PC-3 (cell line): ENCODE measurements at regions not wholly inside any gene's neighbourhood (a gene's known extent, or its start where the extent isn't known, plus 50 kb on each side); places are given as distances from the start of the nearest gene placed in this dataset.

Experiments used
- ATAC-seq: fragments of 200-7000 bp; cut with Tn5 transposase; 2 replicates; pipeline ENCODE4 v1.9.1; 2020; ENCODE audit warnings: mild to moderate bottlenecking, moderate library complexity
- BruUV-seq: library from RNA; stranded (reverse); fragments of 400-500 nt; replicated peaks from 2 replicates; lab custom pipeline; 2021; lab: Mats Ljungman, UMichigan
- CTCF ChIA-PET: fragments of 300-600 bp; sonication (Branson Sonifier 250); formaldehyde crosslinking; loops from one replicate; lab custom pipeline; 2022; ENCODE audit warnings: antibody characterized with exemption; lab: Charles Lee
- POLR2A ChIA-PET: fragments of 300-600 bp; sonication (Branson Sonifier 250); formaldehyde crosslinking; loops from one replicate; lab custom pipeline; 2022; ENCODE audit warnings: antibody characterized with exemption; ENCODE audit not compliant: unreplicated experiment; lab: Charles Lee
- DNase-seq: peaks from one replicate; pipeline ENCODE4 v3.0.0-alpha.2; 2015
- H2AFZ ChIP-seq: fragments of 300-600 bp; sonication (generic); 2 replicates; pipeline ENCODE4 v1.6.0; 2016; ENCODE audit warnings: antibody characterized with exemption, low read length
- H3F3A ChIP-seq: fragments of 300-600 bp; sonication (generic); one replicate; pipeline ENCODE4 v1.6.0; 2017; ENCODE audit warnings: antibody characterized with exemption, low read length, control low read depth, mild to moderate bottlenecking; ENCODE audit not compliant: unreplicated experiment
- H3K27ac ChIP-seq: fragments of 300-600 bp; sonication (generic); 2 replicates; pipeline ENCODE4 v1.5.1; 2016; ENCODE audit warnings: mild to moderate bottlenecking, low read length
- H3K27me3 ChIP-seq: fragments of 300-600 bp; sonication (generic); 2 replicates; pipeline ENCODE4 v1.6.1; 2016; ENCODE audit warnings: low read length, mixed read lengths
- H3K36me3 ChIP-seq: fragments of 300-600 bp; sonication (generic); 2 replicates; pipeline ENCODE4 v1.6.1; 2016; ENCODE audit warnings: low read depth, mixed run types, low read length, mixed read lengths
- H3K4me1 ChIP-seq: fragments of 300-600 bp; sonication (generic); 2 replicates; pipeline ENCODE4 v1.5.1; 2016; ENCODE audit warnings: low read length; ENCODE audit not compliant: insufficient read depth
- H3K4me2 ChIP-seq: fragments of 300-600 bp; sonication (generic); 2 replicates; pipeline ENCODE4 v1.6.0; 2016; ENCODE audit warnings: low read length
- H3K4me3 ChIP-seq: fragments of 300-600 bp; sonication (generic); 2 replicates; pipeline ENCODE4 v1.5.1; 2016; ENCODE audit warnings: mild to moderate bottlenecking, low read length, mixed read lengths
- H3K79me2 ChIP-seq: fragments of 300-600 bp; sonication (generic); 2 replicates; pipeline ENCODE4 v1.6.1; 2017; ENCODE audit warnings: low read length, mixed read lengths
- H3K9ac ChIP-seq: fragments of 300-600 bp; sonication (generic); 2 replicates; pipeline ENCODE4 v1.6.0; 2016; ENCODE audit warnings: mild to moderate bottlenecking, low read length
- H3K9me2 ChIP-seq: fragments of 300-600 bp; sonication (generic); replicated peaks from 2 replicates; pipeline ENCODE4 v1.6.1; 2016; ENCODE audit warnings: mixed run types, low read length, mixed read lengths
- H3K9me3 ChIP-seq: fragments of 300-600 bp; sonication (generic); 2 replicates; pipeline ENCODE4 v1.6.1; 2016; ENCODE audit warnings: low read length, mixed read lengths
- H4K20me1 ChIP-seq: fragments of 300-600 bp; sonication (generic); 2 replicates; pipeline ENCODE4 v1.6.1; 2016; ENCODE audit warnings: low read length, mixed read lengths
- CTCF ChIP-seq: fragments of 300-600 bp; sonication (generic); conservative IDR thresholded peaks from 2 replicates; pipeline ENCODE4 v1.5.1; 2017; ENCODE audit warnings: antibody characterized with exemption, low read depth, mild to moderate bottlenecking, low read length
- EZH2 ChIP-seq: fragments of 300-600 bp; sonication (generic); IDR thresholded peaks from one replicate; pipeline ENCODE4 v1.6.1; 2017; ENCODE audit warnings: antibody characterized with exemption, mild to moderate bottlenecking, low read length; ENCODE audit not compliant: unreplicated experiment
- EZH2phosphoT487 ChIP-seq: fragments of 300-600 bp; sonication (generic); IDR thresholded peaks from 2 replicates; pipeline ENCODE4 v1.6.1; 2018; ENCODE audit warnings: mild to moderate bottlenecking, antibody characterized with exemption, low read length, borderline replicate concordance
- intact Hi-C: fragments of 100-400 bp; cut with micrococcal nuclease; formaldehyde crosslinking; loops from 2 replicates; pipeline ENCODE4 v1.9.0; 2023

GRCh38 chr9:89684218-89684617, 79.4 kb downstream of the GADD45G start:
- Histone ChIP-seq H3K4me3 (no peak overlapping the region), H3K27me3 (peaks cover 29% of the 10 kb centered on the region), H3K9me2 (no peaks in the 10 kb centered on the region), H3F3A (no peaks in the 10 kb centered on the region), H3K36me3 (no peaks in the 10 kb centered on the region), H2AFZ (no peak overlapping the region), H4K20me1 (no peaks in the 10 kb centered on the region), H3K4me1 (no peaks in the 10 kb centered on the region), H3K9ac (no peak overlapping the region), H3K79me2 (no peaks in the 10 kb centered on the region), H3K27ac (no peak overlapping the region), H3K4me2 (no peak overlapping the region), H3K9me3 (no peaks in the 10 kb centered on the region)
- ATAC-seq (no peak), DNase-seq (no peak)
- POLR2A ChIA-PET = no interaction called here
- CTCF ChIA-PET = no interaction called here
- TF ChIP-seq EZH2 (no peak), EZH2phosphoT487 (no peak), CTCF (no peak)
- intact Hi-C loops = no loop called here
- no TSS peak for BruUV-seq

- no peak overlapping the region for H3K4me2 ChIP-seq
- ATAC-seq = no peak
- H3K79me2 ChIP-seq = no peaks in the 10 kb centered on the region
- no peaks in the 10 kb centered on the region for H4K20me1 ChIP-seq
- intact Hi-C loops = no loop called here
- TF ChIP-seq CTCF (no peak), EZH2 (no peak), EZH2phosphoT487 (no peak)
- H3K36me3 ChIP-seq = no peaks in the 10 kb centered on the region
- DNase-seq = no peak
- no peak overlapping the region for H2AFZ ChIP-seq
- H3K4me3 ChIP-seq = no peak overlapping the region
- no peaks in the 10 kb centered on the region for H3K9me3 ChIP-seq
- no peak overlapping the region for H3K9ac ChIP-seq
- BruUV-seq = no TSS peak
- ChIA-PET POLR2A (no interaction called here), CTCF (no interaction called here)
- no peaks in the 10 kb centered on the region for H3F3A ChIP-seq
- H3K4me1 ChIP-seq = no peaks in the 10 kb centered on the region
- H3K9me2 ChIP-seq = no peaks in the 10 kb centered on the region
- H3K27ac ChIP-seq = no peak overlapping the region
- peaks cover 29% of the 10 kb centered on the region for H3K27me3 ChIP-seq
These were observed 80.3 kb downstream of the GADD45G start for GRCh38 chr9:89684912-89685636.

GRCh38 chr9:89685698-89686097, 80.9 kb downstream of the GADD45G start:
- H3K9me2 ChIP-seq = no peaks in the 10 kb centered on the region
- ChIA-PET CTCF (no interaction called here), POLR2A (no interaction called here)
- BruUV-seq = no TSS peak
- H3K4me3 ChIP-seq = no peak overlapping the region
- no peak overlapping the region for H2AFZ ChIP-seq
- DNase-seq = no peak
- no peaks in the 10 kb centered on the region for H3K9me3 ChIP-seq
- no peaks in the 10 kb centered on the region for H4K20me1 ChIP-seq
- ATAC-seq = no peak
- no peaks in the 10 kb centered on the region for H3F3A ChIP-seq
- H3K9ac ChIP-seq = no peak overlapping the region
- peaks cover 29% of the 10 kb centered on the region for H3K27me3 ChIP-seq
- no peaks in the 10 kb centered on the region for H3K4me1 ChIP-seq
- H3K79me2 ChIP-seq = no peaks in the 10 kb centered on the region
- no peaks in the 10 kb centered on the region for H3K36me3 ChIP-seq
- TF ChIP-seq CTCF (no peak), EZH2 (no peak), EZH2phosphoT487 (no peak)
- intact Hi-C loops = no loop called here
- no peak overlapping the region for H3K27ac ChIP-seq
- H3K4me2 ChIP-seq = no peak overlapping the region
